Stomach (tissue), 8 donors: ENCODE measurements at regions not wholly inside any gene's neighbourhood (a gene's known extent, or its start where the extent isn't known, plus 50 kb on each side); places are given as distances from the start of the nearest gene placed in this dataset.

Experiments
- DNase-seq, 2 donors: peaks; one replicate each; pipeline versions ENCODE4 v3.0.0 to v3.0.0-alpha.2; 2013 to 2019
- H3K27ac ChIP-seq, 5 donors: fragments of 200-600 bp in 4 of 5; sonication (generic) in 4 of 5; one replicate each; pipeline ENCODE4 v1.5.1; 2013 to 2019; ENCODE audit warnings: mild to moderate bottlenecking in 1 of 5, moderate library complexity in 1 of 5
- H3K27me3 ChIP-seq, 3 donors: fragments of 200-600 bp; sonication (generic); one replicate each; pipeline ENCODE4 v1.5.1; 2017 to 2019; ENCODE audit warnings: mixed run types in 1 of 3
- H3K36me3 ChIP-seq, 4 donors: fragments of 200-600 bp; sonication (generic); 1 replicate in 3 of 4; 2 replicates in 1 of 4; pipeline ENCODE4 v1.5.1; 2016 to 2019
- H3K4me1 ChIP-seq, 4 donors: fragments of 200-600 bp; sonication (generic); one replicate each; pipeline ENCODE4 v1.5.1; 2016 to 2019
- H3K4me3 ChIP-seq, 4 donors: fragments of 200-600 bp; sonication (generic) in 3 of 4; one replicate each; pipeline ENCODE4 v1.5.1; 2016 to 2019; ENCODE audit warnings: mild to moderate bottlenecking in 1 of 4
- H3K9me3 ChIP-seq, 4 donors: fragments of 200-600 bp; sonication (generic); one replicate each; pipeline ENCODE4 v1.5.1; 2016 to 2019
- EP300 ChIP-seq: sonication (generic); formaldehyde crosslinking; IDR thresholded peaks from one replicate; pipeline ENCODE4 v1.6.1; 2017; ENCODE audit warnings: antibody characterized with exemption
- POLR2A ChIP-seq, 4 donors: fragments of 450-650 bp; IDR thresholded peaks; one replicate each; pipeline ENCODE4 v1.6.1; 2016; ENCODE audit warnings: antibody characterized with exemption in 4 of 4, control low read depth in 2 of 4, mild to moderate bottlenecking in 1 of 4, moderate library complexity in 1 of 4
- POLR2AphosphoS5 ChIP-seq, 3 donors: sonication (generic); formaldehyde crosslinking; IDR thresholded peaks; one replicate each; pipeline ENCODE4 v1.6.1; 2016; ENCODE audit warnings: antibody characterized with exemption in 3 of 3
- WGBS, 5 donors: extraction: QIAGEN DNeasy Blood & Tissue Kit in 3 of 5; methylation state at CpG; one replicate each; pipeline versions ENCODE4 v1.1.5 to v1.1.7; 2013 to 2018; 5-methylcytosine and 5-hydroxymethylcytosine counted together
- intact Hi-C: fragments of 100-400 bp; cut with DNase I; formaldehyde crosslinking; loops from one replicate; pipeline ENCODE4 v1.15.1; 2023; ENCODE audit warnings: low total_unique reads
- TF ChIP-seq, protein P1 (sequence below), 7 experiments: fragments of 450-650 bp in 4 of 7; fragments of 200-600 bp in 3 of 7; sonication (generic) in 3 of 7; IDR thresholded peaks; one replicate each; pipeline ENCODE4 v1.5.1; 2016 to 2019; ENCODE audit warnings: antibody characterized with exemption in 7 of 7, control low read depth in 2 of 7, mild to moderate bottlenecking in 1 of 7
- donor health status: healthy with polysubstance abuse.
- donor health status: Bipolar disorder and iron deficiency.
- donor health status: healthy.

DNA sequence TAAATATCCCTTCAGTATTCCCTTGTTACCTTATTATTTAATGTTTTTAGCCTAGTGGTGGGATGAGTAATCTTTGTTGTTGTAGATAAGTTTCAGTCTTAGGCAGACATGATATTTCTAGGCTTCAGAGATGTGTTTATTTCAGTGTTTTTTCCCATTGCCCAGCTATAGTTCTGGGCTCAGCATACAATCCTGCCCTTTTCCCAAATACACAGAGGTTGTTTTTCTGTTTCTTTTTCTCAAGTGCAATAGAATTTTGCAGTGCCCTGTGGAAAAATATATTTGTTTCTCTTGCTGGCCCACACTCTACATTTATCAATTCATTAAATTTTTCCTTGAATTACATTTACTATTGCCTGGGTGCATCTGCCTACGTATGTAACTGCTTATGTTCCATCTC lies 321.8 kb downstream of the KCNJ3 start:
- no peaks in the 10 kb centered on the region for H3K4me1 ChIP-seq
- TF ChIP-seq EP300 (no peak), POLR2A (IDR thresholded peaks at IDR 0.05) (no peak), POLR2AphosphoS5 (IDR thresholded peaks at IDR 0.05) (no peak)
- TF ChIP-seq, protein P1, sequence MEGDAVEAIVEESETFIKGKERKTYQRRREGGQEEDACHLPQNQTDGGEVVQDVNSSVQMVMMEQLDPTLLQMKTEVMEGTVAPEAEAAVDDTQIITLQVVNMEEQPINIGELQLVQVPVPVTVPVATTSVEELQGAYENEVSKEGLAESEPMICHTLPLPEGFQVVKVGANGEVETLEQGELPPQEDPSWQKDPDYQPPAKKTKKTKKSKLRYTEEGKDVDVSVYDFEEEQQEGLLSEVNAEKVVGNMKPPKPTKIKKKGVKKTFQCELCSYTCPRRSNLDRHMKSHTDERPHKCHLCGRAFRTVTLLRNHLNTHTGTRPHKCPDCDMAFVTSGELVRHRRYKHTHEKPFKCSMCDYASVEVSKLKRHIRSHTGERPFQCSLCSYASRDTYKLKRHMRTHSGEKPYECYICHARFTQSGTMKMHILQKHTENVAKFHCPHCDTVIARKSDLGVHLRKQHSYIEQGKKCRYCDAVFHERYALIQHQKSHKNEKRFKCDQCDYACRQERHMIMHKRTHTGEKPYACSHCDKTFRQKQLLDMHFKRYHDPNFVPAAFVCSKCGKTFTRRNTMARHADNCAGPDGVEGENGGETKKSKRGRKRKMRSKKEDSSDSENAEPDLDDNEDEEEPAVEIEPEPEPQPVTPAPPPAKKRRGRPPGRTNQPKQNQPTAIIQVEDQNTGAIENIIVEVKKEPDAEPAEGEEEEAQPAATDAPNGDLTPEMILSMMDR (IDR thresholded peaks at IDR 0.05), result no peak
- WGBS, 5 donors, result 57 to 75% (median 64%) methylated on average over 1 of the region's 1 CpG
- H3K9me3 ChIP-seq, result no peaks in the 10 kb centered on the region
- H3K36me3 ChIP-seq, result no peaks in the 10 kb centered on the region
- intact Hi-C loops, result no loop called here
- no peak overlapping the region for H3K4me3 ChIP-seq
- H3K27ac ChIP-seq, result no peak overlapping the region
- no peaks in the 10 kb centered on the region for H3K27me3 ChIP-seq
- DNase-seq, result no peak

DNA sequence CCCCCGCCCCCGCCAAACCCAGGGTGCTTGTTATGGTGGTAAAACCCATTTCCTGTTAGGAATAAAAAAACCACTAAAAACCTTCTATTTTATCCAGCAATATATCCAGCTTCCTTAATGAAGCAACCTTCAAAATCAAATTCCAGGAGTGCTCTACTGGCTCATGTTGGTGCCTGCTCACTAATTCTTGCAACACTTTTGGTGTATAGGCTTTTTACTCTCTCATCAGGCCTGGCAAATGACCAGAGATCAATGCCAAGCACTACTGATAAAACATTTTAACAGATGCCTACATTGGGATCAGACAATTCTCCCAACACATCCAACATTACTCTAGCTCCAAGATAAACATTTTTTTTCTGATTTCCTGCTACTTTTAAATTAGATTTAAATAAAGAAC lies 312.4 kb downstream of the KCNJ3 start:
- intact Hi-C loops, result no loop called here
- no peaks in the 10 kb centered on the region for H3K9me3 ChIP-seq
- 73 to 91% (median 87%) methylated on average over 2 of the region's 2 CpGs for WGBS, 5 donors

DNA sequence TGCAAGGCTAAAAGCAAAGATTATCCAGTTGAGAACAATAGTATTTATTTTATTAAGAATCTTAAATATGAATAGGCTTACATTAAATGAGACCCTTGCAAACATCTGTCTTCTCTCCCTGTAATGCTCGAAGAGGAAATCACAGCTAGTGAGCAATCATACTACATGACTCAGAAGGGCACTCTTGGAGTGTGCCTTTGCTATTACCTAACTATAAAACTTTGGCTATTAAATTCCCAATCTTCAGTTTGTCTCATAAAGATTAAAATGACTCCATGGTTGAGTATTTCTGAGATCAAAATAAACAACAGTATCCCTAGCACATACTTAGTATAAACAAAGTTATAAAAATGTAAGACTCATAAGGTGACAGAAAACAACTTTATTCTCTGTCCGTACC lies 296.9 kb downstream of the KCNJ3 start:
- Histone ChIP-seq H3K4me1 (no peaks in the 10 kb centered on the region), H3K27me3 (no peaks in the 10 kb centered on the region), H3K4me3 (no peak overlapping the region), H3K27ac (no peak overlapping the region), H3K36me3 (no peaks in the 10 kb centered on the region), H3K9me3 (no peaks in the 10 kb centered on the region)
- intact Hi-C loops, result no loop called here
- no peak for TF ChIP-seq POLR2A (IDR thresholded peaks at IDR 0.05)
- no peak for TF ChIP-seq EP300
- TF ChIP-seq, protein P1 (IDR thresholded peaks at IDR 0.05), result no peak
- no peak for TF ChIP-seq POLR2AphosphoS5 (IDR thresholded peaks at IDR 0.05)
- WGBS, 5 donors, result 60 to 78% (median 72%) methylated on average over 2 of the region's 2 CpGs
- DNase-seq, result no peak

More for the DNA sequence above, 312.4 kb downstream of the KCNJ3 start:
- no peak overlapping the region for H3K4me3 ChIP-seq
- H3K27ac ChIP-seq, result no peak overlapping the region
- TF ChIP-seq POLR2A (IDR thresholded peaks at IDR 0.05) (no peak), EP300 (no peak), POLR2AphosphoS5 (IDR thresholded peaks at IDR 0.05) (no peak)
- TF ChIP-seq, protein P1 (IDR thresholded peaks at IDR 0.05), result no peak
- H3K4me1 ChIP-seq, result no peaks in the 10 kb centered on the region
- no peaks in the 10 kb centered on the region for H3K36me3 ChIP-seq
- DNase-seq, result no peak
- H3K27me3 ChIP-seq, result no peaks in the 10 kb centered on the region

DNA sequence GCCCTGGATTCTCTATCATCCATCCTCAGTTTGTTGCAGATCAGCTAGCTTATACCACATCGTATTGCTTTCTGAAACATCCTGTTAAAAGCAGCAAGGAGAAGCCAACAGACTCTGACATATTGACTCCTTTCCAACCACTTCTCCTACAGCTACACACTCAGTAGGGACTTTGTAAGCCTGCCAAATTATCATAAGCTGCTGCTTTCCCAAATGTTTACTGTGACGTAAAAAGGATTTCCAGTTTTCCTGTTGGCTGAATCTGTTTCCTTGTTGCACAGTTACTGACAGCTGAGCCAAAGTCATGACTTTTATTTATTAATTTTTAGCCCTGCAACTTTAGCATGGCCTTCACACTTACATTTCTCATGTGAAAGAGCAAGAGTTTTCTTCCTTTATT lies 294.3 kb downstream of the KCNJ3 start:
- Histone ChIP-seq H3K27me3 (no peaks in the 10 kb centered on the region), H3K4me3 (no peak overlapping the region), H3K36me3 (no peaks in the 10 kb centered on the region), H3K27ac (no peak overlapping the region), H3K9me3 (no peaks in the 10 kb centered on the region), H3K4me1 (no peaks in the 10 kb centered on the region)
- TF ChIP-seq EP300, result no peak
- no peak for TF ChIP-seq POLR2A (IDR thresholded peaks at IDR 0.05)
- TF ChIP-seq, protein P1 (IDR thresholded peaks at IDR 0.05), result no peak
- TF ChIP-seq POLR2AphosphoS5 (IDR thresholded peaks at IDR 0.05), result no peak
- intact Hi-C loops, result no loop called here
- WGBS, 5 donors, result 27 to 59% (median 45%) methylated on average over 2 of the region's 2 CpGs
- DNase-seq, result peak in 1 of 2 donors; percentile 51
